Upper lobe of left lung (tissue), 6 donors: ENCODE measurements at regions not wholly inside any gene's neighbourhood (a gene's known extent, or its start where the extent isn't known, plus 50 kb on each side); places are given as distances from the start of the nearest gene placed in this dataset.

ENCODE experiments used
- ATAC-seq, 2 donors: fragments of 200-7000 bp; cut with Tn5 transposase; one replicate each; pipeline ENCODE4 v1.9.1; 2022; ENCODE audit warnings: mild to moderate bottlenecking in 2 of 2, moderate library complexity in 2 of 2; ENCODE audit not compliant: low FRiP score in 2 of 2
- DNase-seq, 2 donors: peaks; one replicate each; pipeline ENCODE4 v3.0.0-alpha.2; 2019 to 2020
- H3K27ac ChIP-seq, 4 donors: fragments of 200-600 bp; sonication (generic); one replicate each; pipeline ENCODE4 v1.5.1; 2016 to 2019
- H3K27me3 ChIP-seq, 4 donors: fragments of 200-600 bp; sonication (generic); one replicate each; pipeline ENCODE4 v1.5.1; 2017 to 2019
- H3K36me3 ChIP-seq, 4 donors: fragments of 200-600 bp; sonication (generic); one replicate each; pipeline ENCODE4 v1.5.1; 2016 to 2019
- H3K4me1 ChIP-seq, 4 donors: fragments of 200-600 bp; sonication (generic); one replicate each; pipeline ENCODE4 v1.5.1; 2018 to 2019
- H3K4me3 ChIP-seq, 4 donors: fragments of 200-600 bp; sonication (generic); one replicate each; pipeline ENCODE4 v1.5.1; 2017 to 2019; ENCODE audit warnings: mild to moderate bottlenecking in 2 of 4, moderate library complexity in 1 of 4
- H3K9me3 ChIP-seq, 4 donors: fragments of 200-600 bp; sonication (generic); one replicate each; pipeline ENCODE4 v1.5.1; 2018 to 2019
- CTCF ChIP-seq, 6 experiments: fragments of 450-650 bp in 4 of 6; fragments of 200-600 bp in 2 of 6; sonication (generic) in 2 of 6; IDR thresholded peaks; one replicate each; pipeline ENCODE4 v1.5.1; 2016 to 2019; ENCODE audit warnings: antibody characterized with exemption in 6 of 6
- EP300 ChIP-seq, 4 donors: sonication (generic); formaldehyde crosslinking; IDR thresholded peaks; one replicate each; pipeline ENCODE4 v1.5.1; 2017; ENCODE audit warnings: antibody characterized with exemption in 4 of 4, control low read depth in 2 of 4
- POLR2A ChIP-seq, 4 donors: fragments of 450-650 bp; IDR thresholded peaks; one replicate each; pipeline ENCODE4 v1.5.1; 2016 to 2017; ENCODE audit warnings: antibody characterized with exemption in 4 of 4, mild to moderate bottlenecking in 2 of 4
- POLR2AphosphoS5 ChIP-seq, 2 donors: sonication (generic); formaldehyde crosslinking; IDR thresholded peaks; one replicate each; pipeline ENCODE4 v1.5.1; 2017; ENCODE audit warnings: antibody characterized with exemption in 2 of 2
- WGBS, 2 donors: methylation state at CpG; one replicate each; pipeline ENCODE4 v1.1.5; 2017 to 2018; 5-methylcytosine and 5-hydroxymethylcytosine counted together
- small RNA-seq, 4 donors: library from RNA; depleted of rRNA; stranded (forward); fragments of <200 nt; gene quantifications; one replicate each; pipeline ENCODE3, GENCODE V24; 2016
- donor health status: DM: no; HTN: no; CAD: no; lungs with moderate emphysema.
- donor health status: DM: no; HTN: yes; CAD: no; lungs with severe emphysema.

- no peaks in the 10 kb centered on the region for H3K27me3 ChIP-seq
- no peak overlapping the region for H3K27ac ChIP-seq
- DNase-seq (no peak), ATAC-seq (no peak)
- no peak overlapping the region for H3K4me3 ChIP-seq
- 74 to 90% methylated on average over 1 to 3 of the region's 3 CpGs for WGBS, 2 donors
- no peak for TF ChIP-seq POLR2A (IDR thresholded peaks at IDR 0.05)
- no peak for TF ChIP-seq POLR2AphosphoS5 (IDR thresholded peaks at IDR 0.05)
- no peak for TF ChIP-seq CTCF (IDR thresholded peaks at IDR 0.05)
- TF ChIP-seq EP300 (IDR thresholded peaks at IDR 0.05) = no peak
- no peaks in the 10 kb centered on the region for H3K4me1 ChIP-seq
- no peaks in the 10 kb centered on the region for H3K36me3 ChIP-seq
- no peaks in the 10 kb centered on the region for H3K9me3 ChIP-seq
These were observed 61.3 kb upstream of the MXRA5 start for GRCh38 chrX:3407781-3408180.

GRCh38 chrX:3407121-3407520 is 60.7 kb upstream of the MXRA5 start:
- no peak for DNase-seq
- TF ChIP-seq EP300 (IDR thresholded peaks at IDR 0.05) = no peak
- TF ChIP-seq POLR2A (IDR thresholded peaks at IDR 0.05) = no peak
- no peak for TF ChIP-seq CTCF (IDR thresholded peaks at IDR 0.05)
- no peak for TF ChIP-seq POLR2AphosphoS5 (IDR thresholded peaks at IDR 0.05)
- 65 to 89% methylated on average over 3 of the region's 3 CpGs for WGBS, 2 donors
- no peaks in the 10 kb centered on the region for H3K36me3 ChIP-seq
- no peaks in the 10 kb centered on the region for H3K9me3 ChIP-seq
- no peak overlapping the region for H3K4me3 ChIP-seq
- no peak overlapping the region for H3K27ac ChIP-seq
- no peaks in the 10 kb centered on the region for H3K27me3 ChIP-seq
- no peak for ATAC-seq
- no peaks in the 10 kb centered on the region for H3K4me1 ChIP-seq

DNA sequence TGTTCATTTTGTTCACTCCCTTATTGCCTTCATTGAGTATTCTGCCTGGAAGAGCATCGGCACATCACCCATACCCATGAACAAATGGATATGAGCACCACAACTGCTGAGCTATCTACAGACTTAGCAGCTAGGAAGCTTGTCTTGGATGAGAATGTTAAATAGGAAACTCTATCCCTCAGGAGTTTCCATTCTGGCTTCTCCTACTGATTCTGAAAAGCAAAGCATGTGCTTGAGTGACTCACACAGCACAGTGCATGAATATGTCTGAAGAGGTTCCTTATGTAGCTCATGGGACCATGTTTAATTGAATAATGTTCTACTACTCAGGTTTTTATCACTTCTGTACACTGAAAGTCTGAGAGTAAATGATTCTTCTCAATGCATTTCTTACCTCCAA is 57.3 kb upstream of the MXRA5 start:
- no peak for DNase-seq
- TF ChIP-seq CTCF (IDR thresholded peaks at IDR 0.05) (no peak), POLR2A (IDR thresholded peaks at IDR 0.05) (no peak)
- Histone ChIP-seq H3K9me3 (no peaks in the 10 kb centered on the region), H3K36me3 (no peaks in the 10 kb centered on the region), H3K27me3 (no peaks in the 10 kb centered on the region), H3K4me1 (no peaks in the 10 kb centered on the region), H3K4me3 (no peak overlapping the region), H3K27ac (no peak overlapping the region)
- 90 to 91% methylated on average over 1 of the region's 1 CpG for WGBS, 2 donors
- ATAC-seq = peak in 1 of 2 donors; percentile 38

Small RNA genes lying in the stretch of these regions (small RNA-seq; reads per million reads assigned to genes)
- gene SNORA48B = 0 reads per million in 4 donors
